HCT116 (cell line): ENCODE measurements at regions not wholly inside any gene's neighbourhood (a gene's known extent, or its start where the extent isn't known, plus 50 kb on each side); places are given as distances from the start of the nearest gene placed in this dataset.

Experiments
- ATAC-seq: fragments of 200-7000 bp; cut with Tn5 transposase; 2 replicates; pipeline ENCODE4 v1.9.1; 2020; ENCODE audit warnings: mild to moderate bottlenecking, moderate library complexity
- BruUV-seq: library from RNA; stranded (reverse); fragments of 400-500 nt; replicated peaks from 2 replicates; lab custom pipeline; 2021; lab: Mats Ljungman, UMichigan
- CTCF ChIA-PET: fragments of 300-600 bp; sonication (Branson Sonifier 250); formaldehyde crosslinking; loops from one replicate; lab custom pipeline; 2021; ENCODE audit warnings: antibody characterized with exemption; lab: Charles Lee
- POLR2A ChIA-PET: fragments of 300-600, 350-600 bp; sonication (Branson Sonifier 250); formaldehyde crosslinking; loops from one replicate; lab custom pipeline; 2021; ENCODE audit warnings: antibody characterized with exemption; lab: Charles Lee
- RAD21 ChIA-PET, 2 experiments: fragments of 300-600 bp; sonication (Branson Sonifier 250); formaldehyde crosslinking; loops; one replicate each; lab custom pipeline; 2023; ENCODE audit warnings: low total read pairs in 2 of 2; ENCODE audit not compliant: uncharacterized antibody in 2 of 2, unreplicated experiment in 2 of 2, low non-redundant PET in 1 of 2; lab: Charles Lee
- DNase-seq: peaks from one replicate; pipeline ENCODE4 v3.0.0-alpha.2; 2010; ENCODE audit warnings: low read depth, low spot score
- H2AFZ ChIP-seq: fragments of 200-600 bp; shearing (Covaris generic), sonication (generic); 2 replicates; pipeline ENCODE4 v1.6.1; 2017; ENCODE audit warnings: low read depth, mixed run types, mixed read lengths, antibody characterized with exemption, low read length; ENCODE audit not compliant: poor library complexity, severe bottlenecking
- H3K27ac ChIP-seq: 2 replicates; pipeline ENCODE4 v1.5.1; 2012; ENCODE audit warnings: low read depth, low read length
- H3K27me3 ChIP-seq: fragments of 200-600 bp; sonication (generic); 2 replicates; pipeline ENCODE4 v1.6.1; 2016; ENCODE audit warnings: mixed run types, low read length, mixed read lengths; ENCODE audit not compliant: insufficient read depth
- H3K36me3 ChIP-seq, 2 experiments: fragments of 200-500 bp in 1 of 2; fragments of 200-600 bp in 1 of 2; sonication (Bioruptor generic) in 1 of 2; sonication (generic) in 1 of 2; 2 replicates each; pipeline versions ENCODE4 v1.5.1 to v1.6.1; 2014 to 2016; ENCODE audit warnings: low read length in 2 of 2, inconsistent platforms in 1 of 2, mixed read lengths in 1 of 2, mixed run types in 1 of 2; ENCODE audit not compliant: insufficient read depth in 2 of 2, control insufficient read depth in 1 of 2
- H3K4me1 ChIP-seq, 2 experiments: fragments of 200-600 bp in 1 of 2; sonication (generic) in 1 of 2; 2 replicates each; pipeline versions ENCODE4 v1.5.1 to v1.6.1; 2012 to 2017; ENCODE audit warnings: low read length in 2 of 2, inconsistent platforms in 1 of 2, mild to moderate bottlenecking in 1 of 2, mixed read lengths in 1 of 2, mixed run types in 1 of 2, moderate library complexity in 1 of 2; ENCODE audit not compliant: insufficient read depth in 2 of 2, control insufficient read depth in 1 of 2
- H3K4me2 ChIP-seq: fragments of 200-600 bp; sonication (generic); 2 replicates; pipeline ENCODE4 v1.6.1; 2017; ENCODE audit warnings: mixed run types, low read length, mixed read lengths
- H3K4me3 ChIP-seq, 2 experiments: fragments of 200-600 bp in 1 of 2; sonication (generic) in 1 of 2; replicated peaks in 1 of 2; 2 replicates each; pipeline ENCODE4 v1.5.1; 2011 to 2016; ENCODE audit warnings: low read length in 2 of 2, control low read depth in 1 of 2, low read depth in 1 of 2, mild to moderate bottlenecking in 1 of 2, mixed read lengths in 1 of 2, mixed run types in 1 of 2
- H3K79me2 ChIP-seq: fragments of 200-600 bp; sonication (generic); 2 replicates; pipeline ENCODE4 v1.6.1; 2017; ENCODE audit warnings: mild to moderate bottlenecking, mixed run types, low read length, moderate library complexity, mixed read lengths; ENCODE audit not compliant: insufficient read depth
- H3K9ac ChIP-seq: fragments of 200-600 bp; sonication (generic); 2 replicates; pipeline ENCODE4 v1.6.1; 2016; ENCODE audit warnings: low read length, mixed read lengths
- H3K9me2 ChIP-seq: fragments of 200-600 bp; sonication (generic), shearing (Covaris generic); 2 replicates; pipeline ENCODE4 v1.6.1; 2017; ENCODE audit warnings: mixed run types, mild to moderate bottlenecking, moderate library complexity; ENCODE audit not compliant: insufficient read depth
- H3K9me3 ChIP-seq, 2 experiments: fragments of 200-500 bp in 1 of 2; fragments of 200-600 bp in 1 of 2; sonication (Bioruptor generic) in 1 of 2; sonication (generic) in 1 of 2; 2 replicates each; pipeline ENCODE4 v1.6.1; 2014 to 2017; ENCODE audit warnings: low read length in 2 of 2, mixed read lengths in 2 of 2, inconsistent platforms in 1 of 2, low read depth in 1 of 2, mild to moderate bottlenecking in 1 of 2, mixed run types in 1 of 2, moderate library complexity in 1 of 2; ENCODE audit not compliant: control insufficient read depth in 1 of 2, insufficient read depth in 1 of 2
- H4K20me1 ChIP-seq: fragments of 200-600 bp; sonication (generic), shearing (Covaris generic); 2 replicates; pipeline ENCODE4 v1.6.1; 2017; ENCODE audit warnings: mixed run types, mild to moderate bottlenecking, moderate library complexity; ENCODE audit not compliant: insufficient read depth
- CEBPB ChIP-seq: IDR thresholded peaks from 2 replicates; pipeline ENCODE4 v1.6.1; 2012; ENCODE audit warnings: low read depth
- EGR1 ChIP-seq: IDR thresholded peaks from 2 replicates; pipeline ENCODE4 v1.6.1; 2012; ENCODE audit warnings: low read depth
- ELF1 ChIP-seq: IDR thresholded peaks from 2 replicates; pipeline ENCODE4 v1.6.1; 2012; ENCODE audit warnings: low read depth, borderline replicate concordance
- EZH2 ChIP-seq: fragments of 200-600 bp; sonication (generic); IDR thresholded peaks from 2 replicates; pipeline ENCODE4 v1.6.1; 2017; ENCODE audit warnings: antibody characterized with exemption, mixed run types
- EZH2phosphoT487 ChIP-seq: fragments of 200-600 bp; IDR thresholded peaks from 2 replicates; pipeline ENCODE4 v1.6.1; 2018; ENCODE audit warnings: antibody characterized with exemption, borderline replicate concordance
- FOSL1 ChIP-seq: IDR thresholded peaks from 2 replicates; pipeline ENCODE4 v1.6.1; 2012; ENCODE audit warnings: low read depth
- JUND ChIP-seq: IDR thresholded peaks from 2 replicates; pipeline ENCODE4 v1.6.1; 2012
- POLR2AphosphoS5 ChIP-seq: IDR thresholded peaks from 2 replicates; pipeline ENCODE4 v1.6.1; 2011; ENCODE audit warnings: mild to moderate bottlenecking, low read depth, low read length, moderate library complexity
- RAD21 ChIP-seq: IDR thresholded peaks from 2 replicates; pipeline ENCODE4 v1.6.1; 2012; ENCODE audit warnings: low read depth, mild to moderate bottlenecking
- SIN3A ChIP-seq: IDR thresholded peaks from 2 replicates; pipeline ENCODE4 v1.6.1; 2012; ENCODE audit warnings: low read depth
- SP1 ChIP-seq: IDR thresholded peaks from 2 replicates; pipeline ENCODE4 v1.6.1; 2012; ENCODE audit warnings: low read depth
- SRF ChIP-seq: IDR thresholded peaks from 2 replicates; pipeline ENCODE4 v1.6.1; 2012; ENCODE audit warnings: low read depth
- TCF7L2 ChIP-seq: IDR thresholded peaks from 2 replicates; pipeline ENCODE4 v1.7.0; 2011; ENCODE audit warnings: borderline replicate concordance, inconsistent platforms; ENCODE audit not compliant: insufficient read depth, insufficient read length; ENCODE audit errors: extremely low read depth
- YY1 ChIP-seq: IDR thresholded peaks from 2 replicates; pipeline ENCODE4 v1.6.1; 2011; ENCODE audit warnings: low read length, low read depth, moderate library complexity, mild to moderate bottlenecking; ENCODE audit not compliant: insufficient replicate concordance; ENCODE audit errors: extremely low read depth
- ZFX ChIP-seq: fragments of 450-650 bp; IDR thresholded peaks from 2 replicates; pipeline ENCODE4 v1.6.1; 2017
- ZNF274 ChIP-seq: fragments of 200-500 bp; sonication (Bioruptor generic); IDR thresholded peaks from 2 replicates; pipeline ENCODE4 v1.6.1; 2014; ENCODE audit warnings: mild to moderate bottlenecking, low read depth, low read length, inconsistent platforms
- intact Hi-C: fragments of 100-400 bp; cut with micrococcal nuclease; formaldehyde crosslinking; loops from 2 replicates; pipeline ENCODE4 v1.10.0; 2022
- TF ChIP-seq, protein P1 (sequence below): IDR thresholded peaks from 2 replicates; pipeline ENCODE4 v1.6.1; 2011; ENCODE audit warnings: mild to moderate bottlenecking, low read length, moderate library complexity; ENCODE audit not compliant: insufficient replicate concordance; ENCODE audit errors: extremely low read depth
- TF ChIP-seq, protein P2 (sequence below), 3 experiments: fragments of 200-600 bp in 1 of 3; sonication (generic) in 1 of 3; IDR thresholded peaks in 2 of 3; conservative IDR thresholded peaks in 1 of 3; 2 replicates each; pipeline ENCODE4 v1.5.1; 2012 to 2017; ENCODE audit warnings: low read depth in 2 of 3, low read length in 2 of 3, antibody characterized with exemption in 1 of 3, borderline replicate concordance in 1 of 3, control low read depth in 1 of 3, mild to moderate bottlenecking in 1 of 3, mixed read lengths in 1 of 3, mixed run types in 1 of 3, moderate library complexity in 1 of 3; ENCODE audit not compliant: insufficient read depth in 1 of 3
- TF ChIP-seq, protein P3 (sequence below): IDR thresholded peaks from 2 replicates; pipeline ENCODE4 v1.6.1; 2012; ENCODE audit warnings: low read depth

- ChIA-PET CTCF (no interaction called here), RAD21 (no interaction called here), POLR2A (no interaction called here)
- H3K79me2 ChIP-seq = no peaks in the 10 kb centered on the region
- H3K9me2 ChIP-seq = no peaks in the 10 kb centered on the region
- no peak overlapping the region for H3K27ac ChIP-seq
- no peak overlapping the region for H3K4me3 ChIP-seq
- H3K9ac ChIP-seq = no peak overlapping the region
- ATAC-seq = no peak
- intact Hi-C loops = no loop called here
- H3K4me1 ChIP-seq = peaks cover 3 to 25% of the 10 kb centered on the region in 2 experiments; a peak in 2 of 4 replicates
- no peaks in the 10 kb centered on the region for H3K27me3 ChIP-seq
- no peaks in the 10 kb centered on the region for H3K36me3 ChIP-seq
- no peak for TF ChIP-seq EGR1
- no peak for TF ChIP-seq SRF
- TF ChIP-seq FOSL1 = no peak
- no peak for TF ChIP-seq ZFX
- TF ChIP-seq, protein P1, sequence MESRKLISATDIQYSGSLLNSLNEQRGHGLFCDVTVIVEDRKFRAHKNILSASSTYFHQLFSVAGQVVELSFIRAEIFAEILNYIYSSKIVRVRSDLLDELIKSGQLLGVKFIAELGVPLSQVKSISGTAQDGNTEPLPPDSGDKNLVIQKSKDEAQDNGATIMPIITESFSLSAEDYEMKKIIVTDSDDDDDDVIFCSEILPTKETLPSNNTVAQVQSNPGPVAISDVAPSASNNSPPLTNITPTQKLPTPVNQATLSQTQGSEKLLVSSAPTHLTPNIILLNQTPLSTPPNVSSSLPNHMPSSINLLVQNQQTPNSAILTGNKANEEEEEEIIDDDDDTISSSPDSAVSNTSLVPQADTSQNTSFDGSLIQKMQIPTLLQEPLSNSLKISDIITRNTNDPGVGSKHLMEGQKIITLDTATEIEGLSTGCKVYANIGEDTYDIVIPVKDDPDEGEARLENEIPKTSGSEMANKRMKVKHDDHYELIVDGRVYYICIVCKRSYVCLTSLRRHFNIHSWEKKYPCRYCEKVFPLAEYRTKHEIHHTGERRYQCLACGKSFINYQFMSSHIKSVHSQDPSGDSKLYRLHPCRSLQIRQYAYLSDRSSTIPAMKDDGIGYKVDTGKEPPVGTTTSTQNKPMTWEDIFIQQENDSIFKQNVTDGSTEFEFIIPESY = no peak
- no peak for TF ChIP-seq ZNF274
- no peak for TF ChIP-seq YY1
- no peak for TF ChIP-seq JUND
- no peak for TF ChIP-seq POLR2AphosphoS5
- no peak for TF ChIP-seq ELF1
- TF ChIP-seq SIN3A = no peak
- no peak for TF ChIP-seq EZH2
- no peak for TF ChIP-seq TCF7L2
- TF ChIP-seq, protein P2, sequence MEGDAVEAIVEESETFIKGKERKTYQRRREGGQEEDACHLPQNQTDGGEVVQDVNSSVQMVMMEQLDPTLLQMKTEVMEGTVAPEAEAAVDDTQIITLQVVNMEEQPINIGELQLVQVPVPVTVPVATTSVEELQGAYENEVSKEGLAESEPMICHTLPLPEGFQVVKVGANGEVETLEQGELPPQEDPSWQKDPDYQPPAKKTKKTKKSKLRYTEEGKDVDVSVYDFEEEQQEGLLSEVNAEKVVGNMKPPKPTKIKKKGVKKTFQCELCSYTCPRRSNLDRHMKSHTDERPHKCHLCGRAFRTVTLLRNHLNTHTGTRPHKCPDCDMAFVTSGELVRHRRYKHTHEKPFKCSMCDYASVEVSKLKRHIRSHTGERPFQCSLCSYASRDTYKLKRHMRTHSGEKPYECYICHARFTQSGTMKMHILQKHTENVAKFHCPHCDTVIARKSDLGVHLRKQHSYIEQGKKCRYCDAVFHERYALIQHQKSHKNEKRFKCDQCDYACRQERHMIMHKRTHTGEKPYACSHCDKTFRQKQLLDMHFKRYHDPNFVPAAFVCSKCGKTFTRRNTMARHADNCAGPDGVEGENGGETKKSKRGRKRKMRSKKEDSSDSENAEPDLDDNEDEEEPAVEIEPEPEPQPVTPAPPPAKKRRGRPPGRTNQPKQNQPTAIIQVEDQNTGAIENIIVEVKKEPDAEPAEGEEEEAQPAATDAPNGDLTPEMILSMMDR (IDR thresholded peaks at IDR 0.05 in 2 of 3, conservative IDR thresholded peaks at IDR 0.05 in 1 of 3; ENCODE audit: borderline replicate concordance in 1 of 3, insufficient read depth in 1 of 3, low read depth in 2 of 3, low read length in 2 of 3) = no peak
- TF ChIP-seq CEBPB = no peak
- no peak for TF ChIP-seq EZH2phosphoT487
- TF ChIP-seq, protein P3, sequence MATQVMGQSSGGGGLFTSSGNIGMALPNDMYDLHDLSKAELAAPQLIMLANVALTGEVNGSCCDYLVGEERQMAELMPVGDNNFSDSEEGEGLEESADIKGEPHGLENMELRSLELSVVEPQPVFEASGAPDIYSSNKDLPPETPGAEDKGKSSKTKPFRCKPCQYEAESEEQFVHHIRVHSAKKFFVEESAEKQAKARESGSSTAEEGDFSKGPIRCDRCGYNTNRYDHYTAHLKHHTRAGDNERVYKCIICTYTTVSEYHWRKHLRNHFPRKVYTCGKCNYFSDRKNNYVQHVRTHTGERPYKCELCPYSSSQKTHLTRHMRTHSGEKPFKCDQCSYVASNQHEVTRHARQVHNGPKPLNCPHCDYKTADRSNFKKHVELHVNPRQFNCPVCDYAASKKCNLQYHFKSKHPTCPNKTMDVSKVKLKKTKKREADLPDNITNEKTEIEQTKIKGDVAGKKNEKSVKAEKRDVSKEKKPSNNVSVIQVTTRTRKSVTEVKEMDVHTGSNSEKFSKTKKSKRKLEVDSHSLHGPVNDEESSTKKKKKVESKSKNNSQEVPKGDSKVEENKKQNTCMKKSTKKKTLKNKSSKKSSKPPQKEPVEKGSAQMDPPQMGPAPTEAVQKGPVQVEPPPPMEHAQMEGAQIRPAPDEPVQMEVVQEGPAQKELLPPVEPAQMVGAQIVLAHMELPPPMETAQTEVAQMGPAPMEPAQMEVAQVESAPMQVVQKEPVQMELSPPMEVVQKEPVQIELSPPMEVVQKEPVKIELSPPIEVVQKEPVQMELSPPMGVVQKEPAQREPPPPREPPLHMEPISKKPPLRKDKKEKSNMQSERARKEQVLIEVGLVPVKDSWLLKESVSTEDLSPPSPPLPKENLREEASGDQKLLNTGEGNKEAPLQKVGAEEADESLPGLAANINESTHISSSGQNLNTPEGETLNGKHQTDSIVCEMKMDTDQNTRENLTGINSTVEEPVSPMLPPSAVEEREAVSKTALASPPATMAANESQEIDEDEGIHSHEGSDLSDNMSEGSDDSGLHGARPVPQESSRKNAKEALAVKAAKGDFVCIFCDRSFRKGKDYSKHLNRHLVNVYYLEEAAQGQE = no peak
- TF ChIP-seq RAD21 = no peak
- TF ChIP-seq SP1 = no peak
- BruUV-seq = no TSS peak
- H3K9me3 ChIP-seq = no peaks in the 10 kb centered on the region
- H2AFZ ChIP-seq = no peak overlapping the region
- H3K4me2 ChIP-seq = no peak overlapping the region
- no peak for DNase-seq
- no peaks in the 10 kb centered on the region for H4K20me1 ChIP-seq
Observed at GRCh38 chr20:1805161-1805581, 90.0 kb upstream of the SIRPA start.
